Upper lobe of right lung (tissue), 1 donor: ENCODE measurements at regions not wholly inside any gene's neighbourhood (a gene's known extent, or its start where the extent isn't known, plus 50 kb on each side); places are given as distances from the start of the nearest gene placed in this dataset.

Experiments used
- ATAC-seq: fragments of 200-7000 bp; cut with Tn5 transposase; one replicate; pipeline ENCODE4 v1.9.1; 2020; ENCODE audit warnings: mild to moderate bottlenecking, moderate library complexity
- DNase-seq: peaks from one replicate; pipeline ENCODE4 v3.0.0-alpha.2; 2020
- H3K27ac ChIP-seq: fragments of 200-600 bp; one replicate; pipeline ENCODE4 v1.8.0; 2022
- H3K27me3 ChIP-seq: fragments of 200-600 bp; one replicate; pipeline ENCODE4 v1.8.0; 2022; ENCODE audit warnings: mild to moderate bottlenecking
- H3K36me3 ChIP-seq: fragments of 200-600 bp; one replicate; pipeline ENCODE4 v1.8.0; 2022
- H3K4me1 ChIP-seq: fragments of 200-600 bp; one replicate; pipeline ENCODE4 v1.8.0; 2022
- H3K4me3 ChIP-seq: fragments of 200-600 bp; one replicate; pipeline ENCODE4 v1.8.0; 2022; ENCODE audit warnings: mild to moderate bottlenecking
- H3K9me3 ChIP-seq: fragments of 200-600 bp; one replicate; pipeline ENCODE4 v1.8.0; 2022
- intact Hi-C: fragments of 100-400 bp; cut with DNase I; formaldehyde crosslinking; loops from one replicate; pipeline ENCODE4 v1.11.0; 2022
- TF ChIP-seq, protein P1 (sequence below): fragments of 200-600 bp; IDR thresholded peaks from one replicate; pipeline ENCODE4 v1.8.0; 2022; ENCODE audit warnings: antibody characterized with exemption
- donor health status: DM: no; HTN: yes; CAD: no; lungs with severe emphysema.

DNA sequence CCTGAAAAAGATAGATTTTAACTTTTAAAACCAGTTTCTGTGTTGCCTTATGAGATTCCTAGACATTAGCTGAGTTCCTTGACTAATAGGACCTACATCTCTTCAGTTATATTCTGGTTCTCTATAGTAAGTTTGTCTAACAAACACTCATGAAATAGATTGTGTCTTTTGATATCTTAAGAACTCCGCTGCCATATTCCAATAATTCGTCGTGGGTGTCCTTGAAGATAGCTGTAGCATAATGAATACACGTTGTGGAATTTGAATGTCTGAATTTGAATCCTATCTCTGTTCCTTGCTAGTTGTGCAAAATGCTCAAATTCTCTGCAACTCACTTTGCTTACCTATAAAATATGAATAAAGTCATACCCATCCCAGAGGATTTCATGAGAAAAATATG is 176.8 kb upstream of the COL3A1 start:
- H3K36me3 ChIP-seq = no peaks in the 10 kb centered on the region
- no peaks in the 10 kb centered on the region for H3K4me1 ChIP-seq
- no peak for DNase-seq
- no peaks in the 10 kb centered on the region for H3K27me3 ChIP-seq
- H3K9me3 ChIP-seq = no peaks in the 10 kb centered on the region
- H3K27ac ChIP-seq = no peak overlapping the region
- TF ChIP-seq, protein P1, sequence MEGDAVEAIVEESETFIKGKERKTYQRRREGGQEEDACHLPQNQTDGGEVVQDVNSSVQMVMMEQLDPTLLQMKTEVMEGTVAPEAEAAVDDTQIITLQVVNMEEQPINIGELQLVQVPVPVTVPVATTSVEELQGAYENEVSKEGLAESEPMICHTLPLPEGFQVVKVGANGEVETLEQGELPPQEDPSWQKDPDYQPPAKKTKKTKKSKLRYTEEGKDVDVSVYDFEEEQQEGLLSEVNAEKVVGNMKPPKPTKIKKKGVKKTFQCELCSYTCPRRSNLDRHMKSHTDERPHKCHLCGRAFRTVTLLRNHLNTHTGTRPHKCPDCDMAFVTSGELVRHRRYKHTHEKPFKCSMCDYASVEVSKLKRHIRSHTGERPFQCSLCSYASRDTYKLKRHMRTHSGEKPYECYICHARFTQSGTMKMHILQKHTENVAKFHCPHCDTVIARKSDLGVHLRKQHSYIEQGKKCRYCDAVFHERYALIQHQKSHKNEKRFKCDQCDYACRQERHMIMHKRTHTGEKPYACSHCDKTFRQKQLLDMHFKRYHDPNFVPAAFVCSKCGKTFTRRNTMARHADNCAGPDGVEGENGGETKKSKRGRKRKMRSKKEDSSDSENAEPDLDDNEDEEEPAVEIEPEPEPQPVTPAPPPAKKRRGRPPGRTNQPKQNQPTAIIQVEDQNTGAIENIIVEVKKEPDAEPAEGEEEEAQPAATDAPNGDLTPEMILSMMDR = no peak
- intact Hi-C loops = no loop called here
- ATAC-seq = no peak
- H3K4me3 ChIP-seq = no peak overlapping the region

DNA sequence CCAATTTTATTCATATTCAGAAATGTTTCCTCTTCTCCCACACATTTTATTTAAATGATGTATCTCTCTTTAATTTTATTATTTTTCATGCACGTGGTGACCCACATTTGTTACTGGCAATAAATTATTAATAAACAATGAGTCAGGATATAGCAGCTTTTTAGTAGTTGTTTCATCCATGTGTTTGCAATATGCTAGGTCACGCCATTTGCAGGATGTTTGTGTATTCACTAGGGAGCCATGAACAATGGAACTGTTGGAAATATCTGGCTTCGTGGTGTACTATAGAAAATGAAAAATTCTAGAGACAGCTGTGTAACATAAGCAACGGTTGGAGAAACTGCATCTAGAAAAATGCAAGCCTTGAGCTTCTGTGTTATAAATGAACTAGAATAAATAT is 176.0 kb upstream of the COL3A1 start:
- Histone ChIP-seq H3K27me3 (no peaks in the 10 kb centered on the region), H3K9me3 (no peaks in the 10 kb centered on the region), H3K4me3 (no peak overlapping the region), H3K4me1 (no peaks in the 10 kb centered on the region), H3K27ac (no peak overlapping the region), H3K36me3 (no peaks in the 10 kb centered on the region)
- no peak for DNase-seq
- TF ChIP-seq, protein P1 = no peak
- no peak for ATAC-seq
- intact Hi-C loops = no loop called here

DNA sequence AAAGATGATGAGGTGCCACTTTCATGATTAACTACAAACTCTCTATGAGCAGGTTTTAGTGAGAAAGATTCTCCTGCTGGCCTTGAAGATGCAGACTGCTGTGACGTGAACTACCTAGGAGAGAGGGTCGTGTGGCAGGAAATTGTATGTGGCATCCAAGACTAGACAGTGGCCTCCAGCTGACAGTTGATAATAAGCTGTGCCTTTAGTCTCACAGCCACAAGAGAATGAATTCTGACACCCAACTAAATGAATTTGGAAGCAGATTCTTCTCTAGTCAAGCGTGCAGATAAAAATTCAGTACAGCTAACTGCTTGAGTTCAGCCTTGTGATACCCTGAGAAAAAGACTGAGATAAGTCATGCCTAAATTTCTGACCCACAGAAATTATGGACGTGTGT is 169.0 kb upstream of the COL3A1 start:
- DNase-seq = no peak
- H3K4me1 ChIP-seq = no peaks in the 10 kb centered on the region

DNA sequence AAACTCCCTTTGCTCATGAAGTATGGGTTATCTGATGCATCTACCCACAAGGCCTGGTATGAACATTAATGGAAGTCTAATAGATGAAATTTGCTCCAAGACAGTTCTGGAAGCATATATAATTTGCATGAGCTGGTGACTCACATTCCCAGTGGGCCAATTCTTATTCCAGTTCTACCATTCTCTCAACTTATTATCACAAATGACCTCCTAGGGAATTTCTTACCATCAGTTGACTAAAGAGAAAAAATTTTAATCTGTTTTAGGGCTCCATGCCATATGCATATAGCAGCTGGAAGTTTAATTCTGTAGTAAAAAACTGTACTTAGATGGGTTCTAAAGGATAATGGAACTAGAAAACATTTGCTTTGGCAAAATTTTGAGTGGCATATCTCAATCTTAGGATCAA is 165.2 kb upstream of the COL3A1 start:
- H3K9me3 ChIP-seq = no peaks in the 10 kb centered on the region
- intact Hi-C loops = no loop called here

More for the DNA sequence above, 169.0 kb upstream of the COL3A1 start:
- no peaks in the 10 kb centered on the region for H3K9me3 ChIP-seq
- ATAC-seq = no peak
- H3K27me3 ChIP-seq = no peaks in the 10 kb centered on the region
- no peak overlapping the region for H3K4me3 ChIP-seq
- H3K27ac ChIP-seq = no peak overlapping the region
- H3K36me3 ChIP-seq = no peaks in the 10 kb centered on the region
- intact Hi-C loops = no loop called here
- TF ChIP-seq, protein P1 = no peak

DNA sequence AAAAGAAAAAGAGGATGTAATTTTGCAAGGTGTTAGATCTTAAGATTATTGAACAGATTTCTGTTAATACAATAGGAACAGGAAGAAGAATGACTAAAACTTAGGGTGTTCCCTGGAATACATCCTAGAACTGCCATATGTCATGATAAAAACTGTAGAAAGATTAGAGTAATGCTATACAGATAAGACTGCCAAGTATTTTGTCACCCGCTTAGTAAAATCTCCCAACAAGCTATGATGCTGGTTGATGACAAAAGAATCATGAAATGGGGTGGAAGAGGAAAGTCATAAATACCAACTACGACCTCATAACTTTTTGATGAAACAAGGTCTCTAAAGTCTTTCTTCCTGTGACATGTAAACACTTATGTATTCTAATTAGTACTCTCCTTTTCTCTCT is 163.6 kb upstream of the COL3A1 start:
- TF ChIP-seq, protein P1 = no peak
- Histone ChIP-seq H3K27me3 (no peaks in the 10 kb centered on the region), H3K36me3 (no peaks in the 10 kb centered on the region), H3K27ac (no peak overlapping the region), H3K9me3 (no peaks in the 10 kb centered on the region), H3K4me1 (no peaks in the 10 kb centered on the region), H3K4me3 (no peak overlapping the region)
- no peak for DNase-seq
- intact Hi-C loops = no loop called here
- ATAC-seq = no peak

More for the DNA sequence above, 165.2 kb upstream of the COL3A1 start:
- DNase-seq = no peak
- Histone ChIP-seq H3K36me3 (no peaks in the 10 kb centered on the region), H3K27ac (no peak overlapping the region), H3K4me3 (no peak overlapping the region), H3K4me1 (no peaks in the 10 kb centered on the region), H3K27me3 (no peaks in the 10 kb centered on the region)
- ATAC-seq = no peak
- TF ChIP-seq, protein P1 = no peak

DNA sequence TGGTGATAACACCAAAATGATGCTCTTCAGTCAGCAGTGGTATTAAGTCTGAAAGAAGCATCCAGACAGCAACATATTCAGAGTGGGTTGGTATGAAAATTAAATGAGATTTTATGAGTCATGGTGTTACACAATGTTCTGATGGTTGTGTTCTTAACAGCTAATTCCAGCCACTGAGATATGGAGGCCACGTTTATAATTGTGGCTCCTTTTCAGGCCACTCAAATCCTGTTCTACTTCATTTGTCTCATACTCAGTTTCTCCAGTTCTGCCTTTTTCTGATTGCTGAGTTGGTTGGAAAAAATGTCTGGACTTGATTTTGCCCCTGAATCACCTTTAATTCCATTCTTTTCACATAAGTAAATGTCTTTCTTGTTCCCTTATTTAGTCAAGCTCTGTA is 162.7 kb upstream of the COL3A1 start:
- intact Hi-C loops = no loop called here
- no peak for ATAC-seq
- no peak overlapping the region for H3K4me3 ChIP-seq
- no peaks in the 10 kb centered on the region for H3K36me3 ChIP-seq
- TF ChIP-seq, protein P1 = no peak
- DNase-seq = no peak
- H3K4me1 ChIP-seq = no peaks in the 10 kb centered on the region
- no peaks in the 10 kb centered on the region for H3K9me3 ChIP-seq
- H3K27ac ChIP-seq = no peak overlapping the region
- H3K27me3 ChIP-seq = no peaks in the 10 kb centered on the region
